GM18508 (cell line): ENCODE measurements at regions not wholly inside any gene's neighbourhood (a gene's known extent, or its start where the extent isn't known, plus 50 kb on each side); places are given as distances from the start of the nearest gene placed in this dataset.
"Not testable (repeated sequence)": the region's sequence is repeated elsewhere in the genome, so short reads cannot be mapped to it uniquely, and the experiment has no call there.

ENCODE experiments used
- ATAC-seq: cut with Tn5 transposase; IDR thresholded peaks from one replicate; pipeline ENCODE4 v1.9.1; 2021; ENCODE audit warnings: moderate number of reproducible peaks; ENCODE audit not compliant: insufficient read depth, unreplicated experiment

- ATAC-seq: no peak
Measured at GRCh38 chr15:79728867-79729266, 167.9 kb downstream of the MTHFS start.

GRCh38 chr15:79736435-79737000 is 160.3 kb downstream of the MTHFS start:
- ATAC-seq: no peak

GRCh38 chr15:79738143-79738542 is 158.7 kb downstream of the MTHFS start:
- ATAC-seq: no peak

- ATAC-seq: no peak
Measured at GRCh38 chr15:79740561-79740960, 156.3 kb downstream of the MTHFS start.

- no peak for ATAC-seq
Measured at GRCh38 chr15:79743032-79743431, 153.8 kb downstream of the MTHFS start.

GRCh38 chr15:79744485-79744884 is 152.3 kb downstream of the MTHFS start:
- ATAC-seq: not testable (repeated sequence)

- ATAC-seq: no peak
Measured at GRCh38 chr15:79756365-79756764, 140.4 kb downstream of the MTHFS start.

- ATAC-seq: no peak
Measured at GRCh38 chr15:79765081-79765480, 131.7 kb downstream of the MTHFS start.

GRCh38 chr15:79769069-79769481 is 127.7 kb downstream of the MTHFS start:
- no peak for ATAC-seq

GRCh38 chr15:79769933-79770759 is 126.7 kb downstream of the MTHFS start:
- ATAC-seq: no peak

GRCh38 chr15:79773128-79773527 is 123.7 kb downstream of the MTHFS start:
- no peak for ATAC-seq

GRCh38 chr15:79775821-79776220 is 121.0 kb downstream of the MTHFS start:
- no peak for ATAC-seq

GRCh38 chr15:79777916-79778315 is 118.9 kb downstream of the MTHFS start:
- ATAC-seq: no peak

- no peak for ATAC-seq
Measured at GRCh38 chr15:79778378-79778990, 118.3 kb downstream of the MTHFS start.

GRCh38 chr15:79779746-79780145 is 117.1 kb downstream of the MTHFS start:
- no peak for ATAC-seq

- ATAC-seq: not testable (repeated sequence)
Measured at GRCh38 chr15:79782307-79782706, 114.5 kb downstream of the MTHFS start.
